Mammary epithelial cell (primary cell): ENCODE measurements at regions not wholly inside any gene's neighbourhood (a gene's known extent, or its start where the extent isn't known, plus 50 kb on each side); places are given as distances from the start of the nearest gene placed in this dataset.

Source experiments
- EZH2 ChIP-seq: IDR thresholded peaks from 2 replicates; pipeline ENCODE4 v1.6.1; 2012; ENCODE audit warnings: low read length, inconsistent platforms, borderline replicate concordance
- TF ChIP-seq, protein P1 (sequence below), 2 donors: IDR thresholded peaks in 1 of 2; conservative IDR thresholded peaks in 1 of 2; 2 replicates each; pipeline ENCODE4 v1.5.1; 2011 to 2012; ENCODE audit warnings: inconsistent platforms in 2 of 2, low read length in 2 of 2, mild to moderate bottlenecking in 2 of 2, control low read depth in 1 of 2, low read depth in 1 of 2; ENCODE audit not compliant: insufficient read depth in 1 of 2; ENCODE audit errors: extremely low read depth in 1 of 2

DNA sequence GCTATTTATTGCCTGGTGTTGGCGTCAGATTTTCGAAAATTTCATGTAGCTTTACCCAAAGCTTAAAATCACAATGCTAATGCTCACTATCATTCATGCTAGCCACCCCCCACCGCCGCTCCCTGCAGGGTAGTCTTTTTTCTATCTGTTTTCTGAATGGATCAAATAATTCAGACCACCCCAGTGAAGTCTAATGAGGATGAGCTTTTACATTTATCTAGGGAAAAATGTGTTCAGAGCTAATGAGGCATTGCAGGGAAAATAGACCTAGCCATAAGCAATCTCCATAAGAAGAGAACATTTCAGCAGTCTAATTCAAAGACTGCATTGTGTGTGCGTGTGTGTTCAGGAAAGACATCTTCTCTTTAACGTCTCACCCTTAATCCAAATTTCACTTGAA is 533.0 kb upstream of the PRMT6 start:
- TF ChIP-seq, protein P1, sequence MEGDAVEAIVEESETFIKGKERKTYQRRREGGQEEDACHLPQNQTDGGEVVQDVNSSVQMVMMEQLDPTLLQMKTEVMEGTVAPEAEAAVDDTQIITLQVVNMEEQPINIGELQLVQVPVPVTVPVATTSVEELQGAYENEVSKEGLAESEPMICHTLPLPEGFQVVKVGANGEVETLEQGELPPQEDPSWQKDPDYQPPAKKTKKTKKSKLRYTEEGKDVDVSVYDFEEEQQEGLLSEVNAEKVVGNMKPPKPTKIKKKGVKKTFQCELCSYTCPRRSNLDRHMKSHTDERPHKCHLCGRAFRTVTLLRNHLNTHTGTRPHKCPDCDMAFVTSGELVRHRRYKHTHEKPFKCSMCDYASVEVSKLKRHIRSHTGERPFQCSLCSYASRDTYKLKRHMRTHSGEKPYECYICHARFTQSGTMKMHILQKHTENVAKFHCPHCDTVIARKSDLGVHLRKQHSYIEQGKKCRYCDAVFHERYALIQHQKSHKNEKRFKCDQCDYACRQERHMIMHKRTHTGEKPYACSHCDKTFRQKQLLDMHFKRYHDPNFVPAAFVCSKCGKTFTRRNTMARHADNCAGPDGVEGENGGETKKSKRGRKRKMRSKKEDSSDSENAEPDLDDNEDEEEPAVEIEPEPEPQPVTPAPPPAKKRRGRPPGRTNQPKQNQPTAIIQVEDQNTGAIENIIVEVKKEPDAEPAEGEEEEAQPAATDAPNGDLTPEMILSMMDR (conservative IDR thresholded peaks at IDR 0.05 in 1 of 2, IDR thresholded peaks at IDR 0.05 in 1 of 2; ENCODE audit: extremely low read depth in 1 of 2, insufficient read depth in 1 of 2, low read depth in 1 of 2, low read length in 2 of 2): no peak
- TF ChIP-seq EZH2: no peak
